Skeletal muscle satellite cell (primary cell): ENCODE measurements at regions not wholly inside any gene's neighbourhood (a gene's known extent, or its start where the extent isn't known, plus 50 kb on each side); places are given as distances from the start of the nearest gene placed in this dataset.

Experiments used
- H3K27me3 ChIP-seq: 2 replicates; pipeline ENCODE4 v1.7.0; 2013; ENCODE audit warnings: low read length; ENCODE audit not compliant: control insufficient read depth, insufficient read depth
- H3K36me3 ChIP-seq: 2 replicates; pipeline ENCODE4 v1.7.0; 2013; ENCODE audit warnings: mild to moderate bottlenecking, control low read depth, low read length; ENCODE audit not compliant: insufficient read depth
- H3K4me1 ChIP-seq: 2 replicates; pipeline ENCODE4 v1.7.0; 2013; ENCODE audit warnings: low read length; ENCODE audit not compliant: control insufficient read depth, insufficient read depth
- H3K4me2 ChIP-seq: 2 replicates; pipeline ENCODE4 v1.7.0; 2013; ENCODE audit warnings: mild to moderate bottlenecking, low read length
- H3K4me3 ChIP-seq: 2 replicates; pipeline ENCODE4 v1.7.0; 2013; ENCODE audit warnings: low read length
- H3K9ac ChIP-seq: 2 replicates; pipeline ENCODE4 v1.7.0; 2013; ENCODE audit warnings: mild to moderate bottlenecking, low read depth, low read length, moderate library complexity
- H3K9me3 ChIP-seq: replicated peaks from 2 replicates; pipeline ENCODE4 v1.7.0; 2013; ENCODE audit warnings: mild to moderate bottlenecking, control low read depth, low read length

- H3K4me1 ChIP-seq: no peaks in the 10 kb centered on the region
- no peaks in the 10 kb centered on the region for H3K36me3 ChIP-seq
- H3K4me2 ChIP-seq: no peak overlapping the region
- H3K9ac ChIP-seq: no peak overlapping the region
- H3K9me3 ChIP-seq: no peaks in the 10 kb centered on the region
- H3K4me3 ChIP-seq: no peak overlapping the region
- no peaks in the 10 kb centered on the region for H3K27me3 ChIP-seq
Measured at GRCh38 chr7:32244806-32245345, 174.7 kb upstream of the PDE1C start.

GRCh38 chr7:32243687-32244290, 173.6 kb upstream of the PDE1C start:
- Histone ChIP-seq H3K9ac (no peak overlapping the region), H3K27me3 (no peaks in the 10 kb centered on the region), H3K4me1 (no peaks in the 10 kb centered on the region), H3K36me3 (no peaks in the 10 kb centered on the region), H3K9me3 (no peaks in the 10 kb centered on the region), H3K4me2 (no peak overlapping the region), H3K4me3 (no peak overlapping the region)

GRCh38 chr7:32242436-32242835, 172.2 kb upstream of the PDE1C start:
- no peaks in the 10 kb centered on the region for H3K4me1 ChIP-seq
- H3K9ac ChIP-seq: no peak overlapping the region
- no peaks in the 10 kb centered on the region for H3K27me3 ChIP-seq
- H3K4me3 ChIP-seq: no peak overlapping the region
- H3K36me3 ChIP-seq: no peaks in the 10 kb centered on the region
- H3K9me3 ChIP-seq: no peaks in the 10 kb centered on the region
- no peak overlapping the region for H3K4me2 ChIP-seq

- H3K27me3 ChIP-seq: no peaks in the 10 kb centered on the region
- H3K4me3 ChIP-seq: no peak overlapping the region
- no peak overlapping the region for H3K4me2 ChIP-seq
- H3K36me3 ChIP-seq: no peaks in the 10 kb centered on the region
- H3K9ac ChIP-seq: no peak overlapping the region
- no peaks in the 10 kb centered on the region for H3K4me1 ChIP-seq
- H3K9me3 ChIP-seq: no peaks in the 10 kb centered on the region
Measured at GRCh38 chr7:32241636-32242035, 171.4 kb upstream of the PDE1C start.

GRCh38 chr7:32239764-32240163, 169.6 kb upstream of the PDE1C start:
- Histone ChIP-seq H3K27me3 (no peaks in the 10 kb centered on the region), H3K9me3 (no peaks in the 10 kb centered on the region), H3K4me3 (no peak overlapping the region), H3K36me3 (no peaks in the 10 kb centered on the region), H3K4me2 (no peak overlapping the region), H3K4me1 (no peaks in the 10 kb centered on the region), H3K9ac (no peak overlapping the region)

GRCh38 chr7:32228601-32229000, 158.4 kb upstream of the PDE1C start:
- H3K4me3 ChIP-seq: no peak overlapping the region
- no peaks in the 10 kb centered on the region for H3K4me1 ChIP-seq
- H3K27me3 ChIP-seq: no peaks in the 10 kb centered on the region
- H3K9me3 ChIP-seq: no peaks in the 10 kb centered on the region
- H3K36me3 ChIP-seq: no peaks in the 10 kb centered on the region
- no peak overlapping the region for H3K4me2 ChIP-seq
- H3K9ac ChIP-seq: no peak overlapping the region

- Histone ChIP-seq H3K4me2 (no peak overlapping the region), H3K27me3 (no peaks in the 10 kb centered on the region), H3K9ac (no peak overlapping the region), H3K4me3 (no peak overlapping the region), H3K4me1 (no peaks in the 10 kb centered on the region), H3K36me3 (no peaks in the 10 kb centered on the region), H3K9me3 (no peaks in the 10 kb centered on the region)
Measured at GRCh38 chr7:32227746-32228145, 157.5 kb upstream of the PDE1C start.

GRCh38 chr7:32224276-32224675, 154.1 kb upstream of the PDE1C start:
- Histone ChIP-seq H3K36me3 (no peaks in the 10 kb centered on the region), H3K9me3 (no peaks in the 10 kb centered on the region), H3K27me3 (no peaks in the 10 kb centered on the region), H3K4me2 (no peak overlapping the region), H3K4me3 (no peak overlapping the region), H3K9ac (no peak overlapping the region), H3K4me1 (no peaks in the 10 kb centered on the region)

GRCh38 chr7:32223721-32224120, 153.5 kb upstream of the PDE1C start:
- Histone ChIP-seq H3K4me3 (no peak overlapping the region), H3K9ac (no peak overlapping the region), H3K27me3 (peaks cover under 1% of the 10 kb centered on the region), H3K4me2 (no peak overlapping the region), H3K36me3 (no peaks in the 10 kb centered on the region), H3K4me1 (no peaks in the 10 kb centered on the region), H3K9me3 (no peaks in the 10 kb centered on the region)

GRCh38 chr7:32223071-32223650, 153.0 kb upstream of the PDE1C start:
- H3K4me3 ChIP-seq: no peak overlapping the region
- H3K4me1 ChIP-seq: no peaks in the 10 kb centered on the region
- peaks cover 3% of the 10 kb centered on the region for H3K27me3 ChIP-seq
- no peaks in the 10 kb centered on the region for H3K9me3 ChIP-seq
- no peak overlapping the region for H3K9ac ChIP-seq
- H3K4me2 ChIP-seq: no peak overlapping the region
- H3K36me3 ChIP-seq: no peaks in the 10 kb centered on the region

- Histone ChIP-seq H3K9me3 (no peaks in the 10 kb centered on the region), H3K4me3 (no peak overlapping the region), H3K27me3 (peaks cover 6% of the 10 kb centered on the region), H3K36me3 (no peaks in the 10 kb centered on the region), H3K4me2 (no peak overlapping the region), H3K9ac (no peak overlapping the region), H3K4me1 (no peaks in the 10 kb centered on the region)
Measured at GRCh38 chr7:32222251-32222900, 152.2 kb upstream of the PDE1C start.

GRCh38 chr7:32221736-32222135, 151.5 kb upstream of the PDE1C start:
- Histone ChIP-seq H3K27me3 (peaks cover 6% of the 10 kb centered on the region), H3K36me3 (no peaks in the 10 kb centered on the region), H3K4me2 (no peak overlapping the region), H3K4me3 (no peak overlapping the region), H3K9me3 (no peaks in the 10 kb centered on the region), H3K9ac (no peak overlapping the region), H3K4me1 (no peaks in the 10 kb centered on the region)
